Dedifferentiated amniotic fluid mesenchymal stem cell (primary cell): ENCODE measurements at regions not wholly inside any gene's neighbourhood (a gene's known extent, or its start where the extent isn't known, plus 50 kb on each side); places are given as distances from the start of the nearest gene placed in this dataset.

Experiments
- DNase-seq: peaks from one replicate; pipeline ENCODE4 v3.0.0-alpha.2; 2016; ENCODE audit errors: extremely low spot score

- DNase-seq, result no peak
Measured at GRCh38 chr7:25978466-25978865, 173.5 kb upstream of the NFE2L3 start.

DNA sequence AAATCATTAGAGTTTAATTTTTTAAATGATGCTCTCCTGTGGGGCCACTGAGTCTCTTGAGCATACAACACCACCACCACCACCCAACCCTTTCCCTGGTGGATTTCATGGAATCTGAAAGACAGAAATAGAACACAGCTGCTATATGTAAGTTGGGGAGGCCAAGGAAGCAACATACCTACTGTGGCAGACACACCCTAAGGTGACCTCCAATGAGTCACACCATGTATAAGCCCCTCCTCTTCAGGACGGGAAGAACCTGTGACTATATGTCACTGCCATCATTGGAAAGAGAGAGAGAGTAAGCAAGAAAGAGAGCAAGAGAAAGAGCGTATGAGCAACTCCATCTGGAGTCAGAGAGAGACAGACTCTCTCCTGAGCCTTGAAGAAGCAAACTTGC, 172.4 kb upstream of the NFE2L3 start:
- no peak for DNase-seq

DNA sequence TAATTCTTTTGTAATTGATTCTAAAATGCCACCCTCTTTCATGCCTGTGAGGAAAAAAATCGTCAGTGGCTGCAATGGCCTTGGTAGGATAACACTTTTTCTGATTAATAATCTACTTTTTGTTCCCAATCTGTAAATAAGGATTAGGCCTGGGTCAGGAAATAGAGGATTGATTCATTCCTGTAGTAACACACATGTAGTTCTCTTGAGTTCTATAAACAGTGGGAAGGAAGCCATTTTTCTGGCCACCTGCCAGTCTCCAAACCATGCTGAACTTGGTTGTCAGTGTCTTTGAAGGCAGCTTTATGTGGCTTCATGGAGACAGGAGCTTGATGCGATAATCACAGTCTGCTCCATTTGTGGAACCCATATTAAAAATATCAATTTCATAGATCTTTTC, 169.3 kb upstream of the NFE2L3 start:
- DNase-seq, result no peak

- no peak for DNase-seq
Measured at GRCh38 chr7:25985196-25985595, 166.8 kb upstream of the NFE2L3 start.

- DNase-seq, result no peak
Measured at GRCh38 chr7:25988640-25989039, 163.4 kb upstream of the NFE2L3 start.

GRCh38 chr7:25989140-25989705, 162.8 kb upstream of the NFE2L3 start:
- no peak for DNase-seq

DNA sequence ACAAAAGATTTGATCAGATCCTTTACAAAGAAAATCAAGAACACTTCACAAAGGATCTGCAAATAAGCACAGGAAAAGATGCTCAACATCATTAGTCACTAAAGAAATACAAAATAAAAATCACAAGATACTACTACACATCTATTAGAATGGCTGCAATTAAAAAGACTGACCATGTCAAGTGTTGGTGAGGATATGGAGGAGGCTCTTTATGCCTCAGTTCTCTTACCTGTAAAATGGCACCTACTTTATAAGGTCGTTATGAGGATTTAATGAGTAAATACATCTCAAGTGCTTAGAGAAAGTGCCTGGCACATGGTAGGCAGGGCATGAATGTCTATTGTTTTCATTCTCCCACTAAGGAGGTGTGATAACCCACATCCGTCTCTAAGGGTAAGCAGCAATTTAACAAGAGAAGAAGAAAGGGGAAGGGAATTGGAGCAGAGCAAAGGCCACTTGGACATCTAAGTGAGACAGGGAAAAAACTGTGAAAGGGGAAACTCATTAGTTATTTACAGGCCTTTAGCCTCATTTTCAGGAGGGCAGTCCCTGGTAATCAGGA, 157.5 kb upstream of the NFE2L3 start:
- DNase-seq, result no peak

- no peak for DNase-seq
Measured at GRCh38 chr7:25995216-25995615, 156.8 kb upstream of the NFE2L3 start.

- no peak for DNase-seq
Measured at GRCh38 chr7:25996006-25996408, 156.0 kb upstream of the NFE2L3 start.

DNA sequence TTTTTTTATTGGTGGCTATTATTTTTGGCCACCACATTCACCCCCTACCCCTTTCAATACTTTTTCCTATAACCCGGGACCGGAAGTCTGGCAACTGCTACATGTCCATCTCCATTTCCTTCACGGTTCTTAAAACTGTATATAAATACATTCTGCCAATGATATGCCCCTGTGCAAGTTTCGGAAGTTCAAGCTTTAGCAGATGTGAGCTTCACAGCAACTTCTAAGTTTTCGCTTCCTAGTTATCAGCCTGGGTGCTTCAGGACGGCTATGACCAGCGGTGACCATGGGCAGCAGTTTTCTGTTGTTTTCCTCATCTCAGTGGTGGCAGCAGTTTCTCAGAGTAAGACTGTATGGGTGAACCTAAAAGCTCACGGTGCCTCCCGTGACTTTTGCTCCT, 153.5 kb upstream of the NFE2L3 start:
- DNase-seq, result no peak

DNA sequence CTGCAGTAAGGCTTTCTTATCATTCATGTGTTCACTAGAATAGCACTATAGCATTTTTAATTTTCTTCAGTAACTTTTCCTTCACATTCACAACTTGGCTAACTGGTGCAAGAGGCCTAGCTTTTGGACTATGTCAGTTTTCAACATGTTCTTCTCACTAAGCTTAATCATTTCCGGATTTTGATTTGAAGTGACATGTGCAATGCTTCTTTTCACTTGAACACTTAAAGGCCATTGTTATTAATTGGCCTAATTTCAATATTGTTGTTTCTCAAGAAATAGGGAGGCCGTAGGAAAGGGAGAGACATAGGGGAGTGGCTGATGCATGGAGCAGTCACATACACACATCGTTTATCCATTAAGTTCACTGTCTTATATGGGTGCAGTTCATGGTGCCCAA, 151.2 kb upstream of the NFE2L3 start:
- DNase-seq, result no peak

- no peak for DNase-seq
Measured at GRCh38 chr7:26001662-26002244, 150.2 kb upstream of the NFE2L3 start.

- no peak for DNase-seq
Measured at GRCh38 chr7:26005683-26006410, 146.2 kb upstream of the NFE2L3 start.

DNA sequence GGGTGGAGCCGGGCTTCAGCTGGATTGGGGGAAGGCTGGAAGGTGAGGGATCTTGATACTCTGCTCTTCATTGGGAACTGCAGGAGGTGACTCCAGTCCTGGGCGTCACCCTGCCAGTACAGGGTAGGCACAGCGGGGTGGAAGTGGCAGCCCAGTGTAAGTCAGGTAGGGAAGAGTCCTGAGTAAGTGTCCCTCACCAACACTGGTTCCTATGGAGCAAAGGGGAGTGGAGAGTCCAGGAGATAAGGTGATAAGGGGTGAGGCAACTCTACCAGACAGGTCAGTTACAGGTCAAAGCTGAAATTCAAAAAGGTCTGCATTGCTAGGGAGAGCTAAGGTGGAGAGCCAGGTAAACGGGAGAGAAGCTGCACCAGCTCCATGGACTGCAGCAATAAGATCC, 145.6 kb upstream of the NFE2L3 start:
- no peak for DNase-seq

DNA sequence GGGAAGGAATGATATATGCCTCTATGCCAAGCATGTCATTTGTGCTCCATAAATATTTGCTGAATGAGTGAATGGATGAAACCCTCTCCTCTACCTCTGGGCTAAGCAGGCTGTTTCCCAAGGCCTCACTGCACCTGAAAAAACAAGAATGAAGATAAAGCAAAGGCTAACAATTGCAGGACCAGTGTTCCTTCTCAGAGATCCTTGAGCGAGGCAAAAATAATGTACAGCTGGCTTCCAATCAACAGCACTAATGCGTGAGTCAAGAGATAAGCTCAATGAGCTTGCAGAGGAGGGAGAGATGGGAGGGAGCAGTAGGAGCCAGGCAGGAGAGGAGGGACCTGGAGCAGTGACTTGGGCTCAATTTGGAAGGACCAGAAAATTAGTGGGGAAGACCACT, 144.5 kb upstream of the NFE2L3 start:
- no peak for DNase-seq

DNA sequence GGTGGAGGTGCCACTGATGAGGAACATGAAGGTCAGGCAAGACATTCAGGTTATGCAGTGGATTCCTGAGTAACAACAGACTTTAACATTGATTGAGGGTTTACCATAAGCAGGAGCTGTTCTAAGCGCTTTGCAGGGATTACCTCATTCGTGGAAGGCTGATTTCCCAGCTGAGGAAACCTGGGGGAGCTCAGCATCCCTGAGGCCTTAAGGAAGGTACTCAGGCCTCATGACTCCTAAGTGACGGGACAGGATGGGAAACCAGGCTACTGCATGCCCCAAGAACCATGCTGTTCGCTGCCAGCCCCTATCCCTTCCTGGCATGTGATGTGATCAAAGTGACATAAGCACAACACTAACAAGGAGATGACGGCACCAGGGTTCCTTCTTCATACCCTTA, 143.6 kb upstream of the NFE2L3 start:
- DNase-seq, result no peak

DNA sequence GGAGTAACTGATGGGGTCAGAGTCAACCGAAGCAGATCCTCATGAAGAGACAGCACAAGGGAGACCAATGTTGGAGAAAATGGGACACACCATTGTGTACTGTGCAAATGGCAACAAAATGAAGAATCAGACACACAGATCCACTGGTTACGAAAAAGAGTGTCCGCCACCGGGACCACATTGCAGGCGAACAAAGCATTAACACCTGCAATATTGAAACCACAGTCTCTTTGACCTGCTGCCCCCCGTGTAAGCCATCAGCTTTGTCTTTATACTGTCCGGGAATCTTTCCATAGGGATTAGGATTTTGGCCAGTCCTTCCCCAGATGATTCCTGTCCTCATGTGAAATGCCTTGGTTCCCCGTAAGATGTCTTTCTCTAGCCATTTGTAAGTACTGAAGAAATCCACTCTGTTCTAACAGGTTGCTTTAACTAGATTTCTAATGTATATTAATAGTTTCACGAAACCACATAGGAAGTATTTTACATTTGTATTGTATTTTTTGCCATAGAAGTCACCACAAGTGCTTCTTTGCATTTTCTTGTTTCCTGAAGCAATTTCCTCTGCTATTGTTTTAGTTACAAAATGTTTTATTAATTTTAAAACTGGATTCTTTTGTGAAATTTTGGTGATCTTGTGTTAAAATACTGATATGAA, 140.8 kb upstream of the NFE2L3 start:
- no peak for DNase-seq

DNA sequence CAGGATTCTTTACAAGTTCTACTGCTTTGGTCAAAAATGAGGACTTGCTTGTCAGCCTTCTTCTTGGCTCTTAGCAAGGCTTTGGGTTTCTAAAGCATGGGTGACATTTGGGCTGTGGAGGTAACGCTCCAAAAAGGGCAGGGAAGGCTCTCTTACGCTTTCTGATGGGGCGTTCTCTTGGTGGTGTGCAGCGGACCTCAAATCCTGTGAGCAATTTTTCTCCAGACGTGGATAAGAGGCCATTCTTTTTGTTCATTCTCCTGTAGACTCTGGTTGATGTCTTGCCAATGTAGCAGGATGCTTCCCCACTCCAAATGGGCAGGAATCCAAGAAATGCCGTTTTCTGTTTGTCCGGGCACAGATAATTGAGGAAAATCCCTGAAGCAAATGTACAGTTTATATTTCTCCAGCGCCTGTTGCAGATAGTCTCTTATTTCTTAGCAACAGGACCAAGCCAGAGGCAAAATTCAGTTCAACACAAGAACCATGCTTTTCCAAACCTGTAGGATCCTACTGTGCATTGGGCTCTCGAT, 138.4 kb upstream of the NFE2L3 start:
- no peak for DNase-seq

- peak; percentile 29 for DNase-seq
Measured at GRCh38 chr7:26022982-26023381, 129.0 kb upstream of the NFE2L3 start.

GRCh38 chr7:26029911-26030310, 122.1 kb upstream of the NFE2L3 start:
- DNase-seq, result no peak

DNA sequence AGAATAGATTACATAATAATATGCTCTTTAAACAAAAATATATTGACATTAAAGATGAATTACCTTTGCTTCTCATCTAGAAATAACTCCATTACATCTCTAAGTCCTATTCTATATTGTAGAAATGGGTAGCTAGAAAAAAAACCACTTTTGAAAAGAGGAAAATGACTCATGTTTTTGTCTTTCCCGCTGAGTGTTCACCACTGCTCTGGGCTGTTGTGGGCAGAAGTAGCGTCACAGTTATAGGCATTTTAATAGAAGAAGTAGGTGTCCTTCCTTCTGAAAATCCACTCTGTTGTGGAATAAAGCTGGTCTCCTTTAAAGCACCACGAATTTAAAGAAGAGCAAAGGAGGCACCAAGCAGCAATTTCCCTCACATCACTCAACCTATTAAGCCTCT, 117.6 kb upstream of the NFE2L3 start:
- DNase-seq, result no peak

DNA sequence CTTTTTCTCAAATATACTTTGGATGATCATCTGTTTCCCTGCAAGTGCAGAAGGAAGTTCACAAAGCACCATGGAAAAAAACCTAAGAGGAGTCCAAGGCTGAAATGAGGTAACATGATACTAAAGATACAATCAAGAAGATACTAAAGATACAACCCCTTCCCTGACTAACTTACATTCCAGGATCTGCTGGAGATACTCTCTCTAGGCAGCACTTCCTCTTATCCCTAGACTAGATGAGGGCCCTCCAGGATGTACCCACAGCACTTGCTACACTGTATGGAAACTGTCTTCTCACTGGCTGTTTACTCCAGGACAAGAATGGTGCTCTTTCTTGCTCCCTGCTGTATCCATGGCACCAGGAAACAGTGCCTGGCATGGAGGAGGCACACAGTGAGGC, 116.4 kb upstream of the NFE2L3 start:
- no peak for DNase-seq
